HepG2 (cell line): ENCODE measurements at regions not wholly inside any gene's neighbourhood (a gene's known extent, or its start where the extent isn't known, plus 50 kb on each side); places are given as distances from the start of the nearest gene placed in this dataset.

Experiments
- CCDC6 ChIP-seq: sonication (generic); formaldehyde crosslinking; IDR thresholded peaks from 2 replicates; pipeline ENCODE4 v1.8.1; 2022; ENCODE audit warnings: mild to moderate bottlenecking, missing genetic modification reagents, moderate library complexity
- ETV6 ChIP-seq: sonication (generic); formaldehyde crosslinking; conservative IDR thresholded peaks from 2 replicates; pipeline ENCODE4 v1.4.0; 2020; ENCODE audit warnings: missing genetic modification reagents
- HDAC2 ChIP-seq: sonication (generic); formaldehyde crosslinking; IDR thresholded peaks from 2 replicates; pipeline ENCODE4 v1.4.0; 2020; ENCODE audit warnings: missing genetic modification reagents
- HNF4G ChIP-seq, 2 experiments: sonication (generic) in 1 of 2; formaldehyde crosslinking in 1 of 2; IDR thresholded peaks; 2 replicates each; pipeline versions ENCODE4 v1.4.0 to v1.6.1; 2011 to 2020; ENCODE audit warnings: borderline replicate concordance in 2 of 2, low read depth in 2 of 2, mild to moderate bottlenecking in 2 of 2, low read length in 1 of 2, missing genetic modification reagents in 1 of 2, moderate library complexity in 1 of 2
- NCOR1 ChIP-seq: fragments of 200-600 bp; sonication (generic); IDR thresholded peaks from 2 replicates; pipeline ENCODE4 v1.7.0; 2017; ENCODE audit warnings: antibody characterized with exemption, low read length, borderline replicate concordance
- NFKBIZ ChIP-seq: IDR thresholded peaks from 2 replicates; pipeline ENCODE4 v1.6.1; 2018; ENCODE audit warnings: missing genetic modification reagents, missing compliant biosample characterization
- POLR2AphosphoS2 ChIP-seq: IDR thresholded peaks from 2 replicates; pipeline ENCODE4 v1.6.1; 2011; ENCODE audit warnings: low read depth, low read length, improper control_type of control experiment
- RBAK ChIP-seq: sonication (generic); formaldehyde crosslinking; IDR thresholded peaks from 2 replicates; pipeline ENCODE4 v1.5.1; 2020; ENCODE audit warnings: mild to moderate bottlenecking, missing genetic modification reagents
- RBM39 ChIP-seq: fragments of 200-400 bp; formaldehyde crosslinking; IDR thresholded peaks from one replicate; pipeline ENCODE4 v1.6.1; 2018; ENCODE audit warnings: antibody characterized with exemption, mild to moderate bottlenecking, low read depth, low read length; ENCODE audit not compliant: poor library complexity, severe bottlenecking
- SNRNP70 ChIP-seq: fragments of 200-400 bp; formaldehyde crosslinking; IDR thresholded peaks from 2 replicates; pipeline ENCODE4 v1.6.1; 2017; ENCODE audit warnings: mild to moderate bottlenecking, low read depth, low read length, moderate library complexity
- TARDBP ChIP-seq: sonication (generic); formaldehyde crosslinking; IDR thresholded peaks from 2 replicates; pipeline ENCODE4 v1.8.0; 2022; ENCODE audit warnings: mild to moderate bottlenecking, missing genetic modification reagents
- ZNF12 ChIP-seq: sonication (generic); formaldehyde crosslinking; IDR thresholded peaks from 2 replicates; pipeline ENCODE4 v1.5.0; 2020; ENCODE audit warnings: missing genetic modification reagents
- ZNF136 ChIP-seq: sonication (generic); formaldehyde crosslinking; IDR thresholded peaks from 2 replicates; pipeline ENCODE4 v1.8.1; 2022; ENCODE audit warnings: low read depth, mild to moderate bottlenecking, moderate library complexity, missing genetic modification reagents
- ZNF143 ChIP-seq: sonication (generic); formaldehyde crosslinking; IDR thresholded peaks from 2 replicates; pipeline ENCODE4 v1.4.0; 2020; ENCODE audit warnings: missing genetic modification reagents
- ZNF292 ChIP-seq: sonication (generic); formaldehyde crosslinking; IDR thresholded peaks from 2 replicates; pipeline ENCODE4 v1.8.1; 2022; ENCODE audit warnings: mild to moderate bottlenecking, low read depth, missing genetic modification reagents, borderline replicate concordance
- ZNF549 ChIP-seq: sonication (generic); formaldehyde crosslinking; IDR thresholded peaks from 2 replicates; pipeline ENCODE4 v1.5.0; 2020; ENCODE audit warnings: missing genetic modification reagents
- ZNF550 ChIP-seq: sonication (generic); formaldehyde crosslinking; IDR thresholded peaks from 2 replicates; pipeline ENCODE4 v1.4.0; 2020; ENCODE audit warnings: mild to moderate bottlenecking, missing genetic modification reagents, borderline replicate concordance
- ZSCAN21 ChIP-seq: sonication (generic); formaldehyde crosslinking; IDR thresholded peaks from 2 replicates; pipeline ENCODE4 v1.8.0; 2022; ENCODE audit warnings: mild to moderate bottlenecking, missing genetic modification reagents, moderate library complexity, borderline replicate concordance
- TF ChIP-seq, protein P1 (sequence below): sonication (generic); formaldehyde crosslinking; IDR thresholded peaks from 2 replicates; pipeline ENCODE4 v1.4.0; 2020; ENCODE audit warnings: missing genetic modification reagents, low read depth, mild to moderate bottlenecking, borderline replicate concordance
- TF ChIP-seq, protein P2 (sequence below): IDR thresholded peaks from 2 replicates; pipeline ENCODE4 v1.6.1; 2012; ENCODE audit warnings: inconsistent platforms
- TF ChIP-seq, protein P3 (sequence below): sonication (generic); formaldehyde crosslinking; IDR thresholded peaks from 2 replicates; pipeline ENCODE4 v1.5.0; 2020; ENCODE audit warnings: mild to moderate bottlenecking, missing genetic modification reagents
- TF ChIP-seq, protein P4 (sequence below): sonication (generic); formaldehyde crosslinking; IDR thresholded peaks from 2 replicates; pipeline ENCODE4 v1.5.1; 2020; ENCODE audit warnings: mild to moderate bottlenecking, missing genetic modification reagents, moderate library complexity
- TF ChIP-seq, protein P5 (sequence below): sonication (generic); formaldehyde crosslinking; IDR thresholded peaks from 2 replicates; pipeline ENCODE4 v1.8.1; 2023; ENCODE audit warnings: mild to moderate bottlenecking, missing genetic modification reagents

DNA sequence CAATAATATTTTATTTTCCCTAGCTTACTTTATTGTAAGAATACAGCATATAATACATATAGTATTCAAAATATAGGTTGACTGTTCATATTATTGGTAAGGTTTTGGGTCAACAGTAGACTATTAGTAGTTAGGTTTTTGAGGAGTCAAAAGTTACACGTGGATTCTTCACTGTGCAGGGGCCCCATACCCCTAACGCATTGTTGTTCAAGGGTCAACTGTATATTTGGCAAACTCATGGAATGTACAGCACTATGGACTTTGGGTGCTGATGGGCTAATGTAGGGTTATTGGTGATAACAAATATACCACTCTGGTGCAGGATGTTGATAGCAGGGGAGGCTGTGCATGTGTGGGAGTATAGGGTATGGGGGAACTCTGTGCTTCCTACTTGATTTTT, 397.2 kb downstream of the BCKDHB start (continued):
- TF ChIP-seq ETV6 (CRISPR knock-in tag): no peak
- no peak; the same call in 1 of the 2 replicates for TF ChIP-seq ZNF292 (CRISPR knock-in tag)
- TF ChIP-seq, protein P1, sequence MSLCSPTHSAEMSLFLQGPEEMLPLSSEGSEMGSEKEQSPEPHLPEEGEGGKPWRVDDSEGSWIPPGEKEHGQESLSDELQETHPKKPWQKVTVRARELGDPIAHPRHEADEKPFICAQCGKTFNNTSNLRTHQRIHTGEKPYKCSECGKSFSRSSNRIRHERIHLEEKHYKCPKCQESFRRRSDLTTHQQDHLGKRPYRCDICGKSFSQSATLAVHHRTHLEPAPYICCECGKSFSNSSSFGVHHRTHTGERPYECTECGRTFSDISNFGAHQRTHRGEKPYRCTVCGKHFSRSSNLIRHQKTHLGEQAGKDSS: no peak
- TF ChIP-seq CCDC6: 0 out of 2 replicates have a peak, but pooled peaks have one; percentile 41
- TF ChIP-seq, protein P2, sequence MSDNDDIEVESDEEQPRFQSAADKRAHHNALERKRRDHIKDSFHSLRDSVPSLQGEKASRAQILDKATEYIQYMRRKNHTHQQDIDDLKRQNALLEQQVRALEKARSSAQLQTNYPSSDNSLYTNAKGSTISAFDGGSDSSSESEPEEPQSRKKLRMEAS: peak; percentile 68
- TF ChIP-seq NFKBIZ (CRISPR knock-in tag): no peak
- TF ChIP-seq POLR2AphosphoS2: no peak
- TF ChIP-seq, protein P3, sequence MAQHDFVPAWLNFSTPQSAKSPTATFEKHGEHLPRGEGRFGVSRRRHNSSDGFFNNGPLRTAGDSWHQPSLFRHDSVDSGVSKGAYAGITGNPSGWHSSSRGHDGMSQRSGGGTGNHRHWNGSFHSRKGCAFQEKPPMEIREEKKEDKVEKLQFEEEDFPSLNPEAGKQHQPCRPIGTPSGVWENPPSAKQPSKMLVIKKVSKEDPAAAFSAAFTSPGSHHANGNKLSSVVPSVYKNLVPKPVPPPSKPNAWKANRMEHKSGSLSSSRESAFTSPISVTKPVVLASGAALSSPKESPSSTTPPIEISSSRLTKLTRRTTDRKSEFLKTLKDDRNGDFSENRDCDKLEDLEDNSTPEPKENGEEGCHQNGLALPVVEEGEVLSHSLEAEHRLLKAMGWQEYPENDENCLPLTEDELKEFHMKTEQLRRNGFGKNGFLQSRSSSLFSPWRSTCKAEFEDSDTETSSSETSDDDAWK: no peak
- TF ChIP-seq ZNF136 (CRISPR knock-in tag): no peak
- TF ChIP-seq, protein P4, sequence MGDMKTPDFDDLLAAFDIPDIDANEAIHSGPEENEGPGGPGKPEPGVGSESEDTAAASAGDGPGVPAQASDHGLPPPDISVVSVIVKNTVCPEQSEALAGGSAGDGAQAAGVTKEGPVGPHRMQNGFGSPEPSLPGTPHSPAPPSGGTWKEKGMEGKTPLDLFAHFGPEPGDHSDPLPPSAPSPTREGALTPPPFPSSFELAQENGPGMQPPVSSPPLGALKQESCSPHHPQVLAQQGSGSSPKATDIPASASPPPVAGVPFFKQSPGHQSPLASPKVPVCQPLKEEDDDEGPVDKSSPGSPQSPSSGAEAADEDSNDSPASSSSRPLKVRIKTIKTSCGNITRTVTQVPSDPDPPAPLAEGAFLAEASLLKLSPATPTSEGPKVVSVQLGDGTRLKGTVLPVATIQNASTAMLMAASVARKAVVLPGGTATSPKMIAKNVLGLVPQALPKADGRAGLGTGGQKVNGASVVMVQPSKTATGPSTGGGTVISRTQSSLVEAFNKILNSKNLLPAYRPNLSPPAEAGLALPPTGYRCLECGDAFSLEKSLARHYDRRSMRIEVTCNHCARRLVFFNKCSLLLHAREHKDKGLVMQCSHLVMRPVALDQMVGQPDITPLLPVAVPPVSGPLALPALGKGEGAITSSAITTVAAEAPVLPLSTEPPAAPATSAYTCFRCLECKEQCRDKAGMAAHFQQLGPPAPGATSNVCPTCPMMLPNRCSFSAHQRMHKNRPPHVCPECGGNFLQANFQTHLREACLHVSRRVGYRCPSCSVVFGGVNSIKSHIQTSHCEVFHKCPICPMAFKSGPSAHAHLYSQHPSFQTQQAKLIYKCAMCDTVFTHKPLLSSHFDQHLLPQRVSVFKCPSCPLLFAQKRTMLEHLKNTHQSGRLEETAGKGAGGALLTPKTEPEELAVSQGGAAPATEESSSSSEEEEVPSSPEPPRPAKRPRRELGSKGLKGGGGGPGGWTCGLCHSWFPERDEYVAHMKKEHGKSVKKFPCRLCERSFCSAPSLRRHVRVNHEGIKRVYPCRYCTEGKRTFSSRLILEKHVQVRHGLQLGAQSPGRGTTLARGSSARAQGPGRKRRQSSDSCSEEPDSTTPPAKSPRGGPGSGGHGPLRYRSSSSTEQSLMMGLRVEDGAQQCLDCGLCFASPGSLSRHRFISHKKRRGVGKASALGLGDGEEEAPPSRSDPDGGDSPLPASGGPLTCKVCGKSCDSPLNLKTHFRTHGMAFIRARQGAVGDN (CRISPR knock-in tag): no peak
- TF ChIP-seq ZNF143: no peak
- TF ChIP-seq ZNF12 (CRISPR knock-in tag): 0 out of 2 replicates have a peak, but pooled peaks have one; percentile 37
- no peak for TF ChIP-seq RBAK
- no peak for TF ChIP-seq RBM39
- TF ChIP-seq HNF4G (IDR thresholded peaks at IDR 0.05; ENCODE audit: borderline replicate concordance, low read depth, low read length): peak; percentile 96
- no peak for TF ChIP-seq HNF4G (CRISPR knock-in tag; IDR thresholded peaks at IDR 0.05; ENCODE audit: borderline replicate concordance, low read depth)
- TF ChIP-seq ZNF550: no peak
- peak; percentile 86 for TF ChIP-seq NCOR1
- TF ChIP-seq HDAC2: peak; percentile 66; the same call in 1 of the 2 replicates
- TF ChIP-seq TARDBP (CRISPR knock-in tag): peak; percentile 44; the same call in 1 of the 2 replicates
- TF ChIP-seq ZNF549 (CRISPR knock-in tag): peak; percentile 97
- TF ChIP-seq ZSCAN21 (CRISPR knock-in tag): no peak
- TF ChIP-seq, protein P5, sequence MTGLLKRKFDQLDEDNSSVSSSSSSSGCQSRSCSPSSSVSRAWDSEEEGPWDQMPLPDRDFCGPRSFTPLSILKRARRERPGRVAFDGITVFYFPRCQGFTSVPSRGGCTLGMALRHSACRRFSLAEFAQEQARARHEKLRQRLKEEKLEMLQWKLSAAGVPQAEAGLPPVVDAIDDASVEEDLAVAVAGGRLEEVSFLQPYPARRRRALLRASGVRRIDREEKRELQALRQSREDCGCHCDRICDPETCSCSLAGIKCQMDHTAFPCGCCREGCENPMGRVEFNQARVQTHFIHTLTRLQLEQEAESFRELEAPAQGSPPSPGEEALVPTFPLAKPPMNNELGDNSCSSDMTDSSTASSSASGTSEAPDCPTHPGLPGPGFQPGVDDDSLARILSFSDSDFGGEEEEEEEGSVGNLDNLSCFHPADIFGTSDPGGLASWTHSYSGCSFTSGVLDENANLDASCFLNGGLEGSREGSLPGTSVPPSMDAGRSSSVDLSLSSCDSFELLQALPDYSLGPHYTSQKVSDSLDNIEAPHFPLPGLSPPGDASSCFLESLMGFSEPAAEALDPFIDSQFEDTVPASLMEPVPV (CRISPR knock-in tag): no peak
- TF ChIP-seq SNRNP70: no peak
